Islet of Langerhans (tissue), 1 donor: ENCODE measurements at regions not wholly inside any gene's neighbourhood (a gene's known extent, or its start where the extent isn't known, plus 50 kb on each side); places are given as distances from the start of the nearest gene placed in this dataset.
"Not testable (repeated sequence)": the region's sequence is repeated elsewhere in the genome, so short reads cannot be mapped to it uniquely, and the experiment has no call there.

Source experiments
- FAIRE-seq: peaks from one replicate; lab custom pipeline; 2011; peaks lifted over from hg19 to GRCh38; lab: Jason Lieb, UNC

DNA sequence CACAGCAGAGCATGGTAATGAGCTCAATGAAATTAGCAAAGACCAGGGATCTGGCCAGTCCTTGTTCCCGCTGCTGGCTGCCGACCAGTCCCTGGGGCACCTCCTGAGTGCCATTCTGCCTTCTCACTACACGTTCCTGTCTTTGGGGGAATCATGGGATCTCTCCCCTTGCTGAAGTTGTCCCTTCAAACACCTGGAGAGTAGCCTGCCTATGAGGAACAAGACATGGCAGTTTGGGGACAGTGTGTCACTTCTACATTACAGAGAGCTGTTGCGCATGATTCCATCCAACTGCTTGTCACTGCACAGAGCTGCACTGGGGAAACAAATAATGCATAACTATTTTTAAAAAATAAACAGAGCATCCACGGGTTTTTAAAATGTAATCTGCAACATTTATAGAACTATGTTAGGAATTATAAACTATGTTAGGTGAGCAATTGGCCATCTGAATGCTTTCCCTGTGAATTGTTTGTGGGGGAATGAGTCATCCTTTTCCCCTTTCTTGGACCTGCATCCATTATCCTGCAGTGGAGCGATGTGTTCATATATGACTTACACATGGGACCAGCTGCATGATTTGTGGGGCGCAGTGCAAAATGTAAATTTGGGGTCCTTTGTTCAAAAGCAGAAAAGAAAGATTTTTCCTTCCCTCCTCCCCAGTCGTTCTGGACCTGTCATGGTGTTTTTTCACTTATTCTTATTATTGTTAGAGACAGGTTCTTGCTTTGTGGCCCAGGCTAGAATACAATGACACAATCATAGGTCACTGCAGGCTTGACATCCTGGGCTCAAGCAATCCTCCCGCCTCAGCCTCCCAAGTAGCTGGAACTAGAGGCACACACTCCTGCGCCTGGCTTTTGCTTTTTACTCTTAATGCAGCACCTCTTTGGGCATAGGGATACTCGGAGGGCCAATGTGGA, 115.0 kb upstream of the TBL1X start:
- FAIRE-seq, result no peak

DNA sequence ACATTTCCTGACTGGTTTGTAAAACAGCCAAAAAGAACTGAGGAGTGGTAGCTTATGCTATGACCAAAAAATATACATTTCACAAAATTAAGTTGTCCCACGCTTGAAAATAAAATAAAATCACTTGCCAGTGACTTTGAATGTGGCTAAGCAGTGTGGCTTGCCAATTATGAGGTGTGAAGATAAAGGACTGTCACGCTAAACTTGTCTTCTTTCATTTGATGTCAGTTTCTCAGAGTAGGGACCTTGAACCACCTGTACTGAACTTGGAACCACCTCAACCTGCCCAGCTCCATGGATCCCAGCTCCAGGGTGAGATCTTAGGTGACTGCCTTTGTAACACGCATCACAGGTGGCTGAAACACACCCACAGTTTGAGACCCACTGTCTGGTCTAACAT, 113.7 kb upstream of the TBL1X start:
- FAIRE-seq, result no peak

DNA sequence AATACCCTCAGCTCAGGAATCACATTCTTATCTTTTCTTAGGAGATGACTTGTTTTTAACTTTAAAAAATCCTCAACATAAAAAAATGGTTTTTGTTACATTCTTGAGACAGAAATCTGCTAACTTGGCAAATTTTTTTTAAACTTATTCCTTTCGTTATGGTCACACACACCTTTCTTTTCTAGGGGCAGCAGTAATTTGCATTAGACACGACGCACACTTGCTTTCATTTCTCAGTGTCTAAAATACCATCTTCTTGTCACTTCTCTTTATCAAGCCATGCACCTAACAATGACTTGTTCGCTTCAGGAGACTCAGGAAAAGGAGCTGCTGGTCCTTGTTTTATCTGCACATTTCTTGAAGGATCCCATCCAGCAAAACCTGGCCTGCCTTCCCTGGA, 112.6 kb upstream of the TBL1X start:
- no peak for FAIRE-seq

DNA sequence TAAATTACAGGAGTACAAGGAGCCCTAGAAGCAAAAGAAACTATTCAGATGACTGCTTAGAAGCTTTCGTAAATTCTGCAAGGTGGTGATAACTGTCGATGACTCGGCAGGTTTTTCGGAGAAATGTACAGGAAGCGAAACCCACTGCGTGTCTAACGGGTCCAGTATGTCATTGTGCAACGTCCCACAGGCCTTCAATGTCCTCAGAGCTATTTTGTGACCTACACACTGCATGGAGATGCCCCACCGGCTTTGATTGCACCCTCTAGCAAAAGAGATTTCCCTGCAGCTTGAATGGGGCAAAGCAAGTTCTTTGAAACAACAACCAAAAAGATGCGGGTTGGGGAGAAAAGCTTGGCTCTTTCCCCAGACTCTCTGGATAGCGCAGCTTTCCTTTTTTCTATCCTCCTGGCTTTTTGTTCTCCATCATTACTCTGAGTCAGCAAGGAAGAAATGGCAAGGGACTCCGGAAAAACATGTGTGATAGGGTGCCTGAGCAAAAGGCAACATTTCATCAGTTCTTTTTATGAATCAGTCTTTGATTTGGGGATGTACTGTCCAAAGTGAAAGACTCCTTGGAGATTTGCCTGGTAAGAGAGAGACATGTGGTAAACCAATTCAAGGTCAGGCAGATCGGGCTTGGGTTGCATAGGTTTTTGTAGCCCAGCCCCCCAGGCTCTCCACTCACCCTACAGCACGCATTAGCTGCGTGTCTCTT, 112.0 kb upstream of the TBL1X start:
- FAIRE-seq, result no peak

DNA sequence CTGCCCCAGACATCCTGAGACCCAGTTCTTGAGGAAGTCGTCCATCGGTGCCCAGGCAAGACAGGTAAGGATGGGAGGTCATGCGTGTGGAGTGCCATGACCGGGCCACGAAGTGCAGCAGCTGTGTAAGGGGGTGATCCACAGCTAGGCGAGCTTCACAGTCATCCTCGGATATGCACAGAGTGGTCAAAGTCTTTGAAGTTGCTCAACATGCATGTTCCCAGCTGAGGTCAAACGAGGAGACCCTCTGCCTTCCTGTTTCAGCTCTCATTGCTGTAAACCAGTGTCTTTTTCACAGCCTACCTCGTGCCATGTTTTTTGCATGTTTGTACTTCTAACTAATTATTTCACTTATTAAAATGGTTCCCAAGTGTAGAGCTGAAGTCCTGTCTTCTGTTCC, 109.9 kb upstream of the TBL1X start:
- FAIRE-seq, result no peak

DNA sequence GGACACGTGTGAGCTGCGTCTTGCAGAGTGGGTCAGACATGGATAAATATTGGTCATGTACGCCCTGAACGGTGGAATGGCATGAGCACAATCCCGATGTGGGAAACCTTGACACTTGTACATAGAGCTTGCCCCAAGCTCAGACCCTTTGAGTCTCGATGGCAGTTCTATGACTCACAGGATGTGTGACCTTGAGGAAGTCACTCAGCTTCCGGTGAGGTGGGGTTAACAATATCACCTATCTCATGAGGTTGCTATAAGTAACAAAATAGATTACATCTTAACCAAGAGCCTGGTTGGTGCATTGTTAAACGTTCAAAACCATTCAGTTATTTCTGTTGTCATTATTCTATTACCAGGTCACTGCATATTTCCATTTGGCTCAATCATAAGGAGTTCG, 109.1 kb upstream of the TBL1X start:
- no peak for FAIRE-seq

DNA sequence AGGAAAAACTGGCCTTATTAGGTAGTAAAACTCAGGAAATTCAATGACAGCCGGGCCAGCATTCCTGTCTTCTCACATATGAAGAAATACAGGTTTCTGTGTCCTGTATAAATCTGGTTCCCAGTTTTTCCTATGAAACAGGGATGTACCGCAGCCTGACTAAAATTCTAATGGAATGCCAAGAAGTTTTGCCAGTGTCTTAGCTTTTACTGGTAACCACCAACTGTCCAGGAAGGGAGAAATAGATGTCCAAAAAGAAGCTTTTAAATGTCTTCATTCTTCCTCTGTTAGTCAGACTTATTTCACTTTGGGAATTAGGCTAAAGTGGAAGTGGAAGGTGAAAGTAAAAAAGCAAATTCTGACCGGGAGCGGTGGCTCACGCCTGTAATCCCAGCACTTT, 108.0 kb upstream of the TBL1X start:
- FAIRE-seq, result no peak

DNA sequence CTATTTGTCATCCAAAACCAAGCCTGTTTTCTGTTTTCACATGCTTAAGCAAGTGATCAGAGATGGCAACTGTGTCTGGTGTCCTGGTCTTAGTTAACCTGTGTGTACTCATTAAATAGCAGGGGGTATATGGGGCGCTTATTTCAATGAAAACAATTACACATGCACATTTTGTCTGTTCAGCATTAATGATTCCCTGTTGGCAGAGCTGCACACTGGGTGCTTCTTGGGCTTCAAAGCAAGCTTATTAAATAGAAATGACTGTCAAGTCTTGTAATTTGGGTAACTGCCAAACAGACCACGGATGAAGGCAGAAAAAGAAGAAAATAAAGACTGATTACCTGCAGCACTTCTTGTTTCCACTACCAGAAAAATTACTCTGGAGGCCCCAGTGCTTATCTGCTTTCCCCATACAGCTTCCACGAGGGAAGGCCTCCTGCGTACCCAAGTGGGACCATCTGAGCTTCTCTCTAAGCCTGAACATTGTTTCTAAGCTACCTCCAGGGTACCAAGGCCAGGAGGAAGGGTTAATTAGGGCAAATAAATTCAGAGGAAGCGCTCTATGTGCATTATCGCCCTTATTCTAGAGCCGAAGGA, 107.2 kb upstream of the TBL1X start:
- no peak for FAIRE-seq

DNA sequence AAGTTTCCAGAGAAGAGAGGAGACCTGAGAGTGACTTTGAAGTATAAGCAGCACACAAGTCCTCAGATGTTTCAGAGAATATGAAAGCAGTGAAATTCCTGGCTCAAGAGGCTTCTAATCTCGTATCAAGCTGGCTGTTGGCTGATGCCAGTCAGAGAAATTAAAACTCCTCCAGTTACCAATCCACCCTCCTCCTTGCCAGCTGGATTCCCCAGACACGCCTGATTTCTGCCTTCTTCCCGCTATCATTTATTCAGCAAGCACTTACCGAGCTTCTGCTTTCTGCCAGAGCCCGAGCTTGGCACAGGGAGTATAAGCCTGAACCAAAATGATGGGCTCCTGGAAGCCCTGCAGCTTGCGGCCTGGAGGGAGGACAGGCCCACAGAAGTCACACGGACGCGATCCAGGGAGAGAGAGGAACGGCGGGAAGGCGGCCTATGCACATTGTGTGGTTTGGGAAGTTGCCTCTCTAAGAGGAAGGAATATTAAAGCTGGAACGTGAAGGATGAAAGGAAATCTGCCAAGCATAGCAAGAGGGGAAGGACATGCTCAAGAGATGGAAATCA, 102.4 kb upstream of the TBL1X start:
- FAIRE-seq, result no peak

DNA sequence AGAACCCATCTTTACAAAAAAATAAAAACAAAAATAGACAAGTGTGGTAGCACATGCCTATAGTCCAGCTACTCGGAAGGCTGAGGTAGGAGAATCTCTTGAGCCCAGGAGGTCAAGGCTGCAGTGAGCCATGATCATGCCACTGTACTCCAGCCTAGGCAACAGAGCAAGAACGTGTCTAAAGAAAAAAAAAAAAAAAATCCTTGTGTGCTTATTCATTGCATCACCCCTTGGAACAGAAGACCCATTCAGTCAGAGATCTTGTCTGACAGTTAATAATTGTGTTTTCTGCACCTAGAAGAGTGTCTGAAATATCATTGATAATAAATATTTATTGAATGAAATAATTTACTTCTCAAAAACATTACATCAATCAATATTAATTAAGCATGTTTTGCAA, 97.4 kb upstream of the TBL1X start:
- no peak for FAIRE-seq

DNA sequence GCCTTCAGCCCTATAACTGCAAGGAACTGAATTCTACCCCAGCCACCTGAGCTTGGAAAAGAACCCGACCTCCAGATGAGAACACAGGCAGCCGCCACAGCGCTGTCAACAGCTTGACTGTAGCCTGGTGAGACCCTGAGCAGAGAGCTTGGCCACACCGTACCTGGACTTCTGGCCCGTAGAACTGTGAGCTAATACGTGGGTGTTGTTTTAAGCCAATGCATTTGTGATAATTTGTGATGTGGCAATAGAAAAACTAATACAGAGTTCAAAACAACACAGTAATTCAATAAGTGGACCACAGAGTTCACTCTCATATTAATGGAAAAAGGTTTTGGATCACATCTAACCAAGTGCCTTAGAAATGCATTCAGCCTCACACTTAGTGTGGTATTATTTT, 96.6 kb upstream of the TBL1X start:
- no peak for FAIRE-seq

DNA sequence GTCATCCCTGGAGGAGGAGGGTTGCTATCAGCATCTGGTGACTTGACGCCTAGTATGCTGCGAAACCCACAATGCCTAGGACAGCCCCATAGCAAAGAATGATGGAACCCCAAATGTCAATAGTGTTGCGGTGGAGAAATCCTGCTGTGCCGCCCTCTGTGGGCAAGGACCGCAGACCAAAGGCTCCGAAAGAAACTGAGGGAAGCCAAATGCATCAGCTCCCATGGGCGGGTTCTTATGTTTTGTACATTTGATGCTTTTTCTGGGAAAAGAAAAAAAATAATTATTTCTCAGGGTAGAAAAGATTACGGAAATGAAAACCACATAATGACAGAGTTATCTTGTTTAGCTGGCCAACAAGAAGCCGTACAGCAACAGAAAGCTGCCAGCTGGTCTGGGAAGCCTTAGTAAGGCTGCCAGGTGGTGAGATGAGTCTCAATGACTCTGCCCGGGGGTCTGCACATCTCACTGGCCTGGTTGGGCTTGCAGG, 95.0 kb upstream of the TBL1X start:
- FAIRE-seq, result no peak

DNA sequence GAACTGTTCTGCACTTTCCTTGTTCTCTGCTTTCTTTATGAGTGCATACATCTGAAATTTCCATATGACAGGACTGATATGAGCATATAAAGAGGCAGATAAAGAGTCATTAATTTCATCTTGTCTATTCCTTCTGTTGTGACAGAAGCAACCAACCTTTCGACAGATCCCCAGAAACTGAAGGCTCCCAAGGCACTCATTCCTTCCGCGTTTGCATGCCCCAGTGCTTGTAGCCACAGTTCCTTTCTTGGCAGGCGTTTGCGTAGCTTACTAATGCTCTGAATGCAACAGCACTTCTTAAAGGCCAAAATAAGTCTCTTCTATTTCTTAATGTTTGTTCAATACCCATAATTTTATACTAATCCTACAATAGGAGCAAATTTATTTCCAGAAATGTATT, 94.0 kb upstream of the TBL1X start:
- no peak for FAIRE-seq

DNA sequence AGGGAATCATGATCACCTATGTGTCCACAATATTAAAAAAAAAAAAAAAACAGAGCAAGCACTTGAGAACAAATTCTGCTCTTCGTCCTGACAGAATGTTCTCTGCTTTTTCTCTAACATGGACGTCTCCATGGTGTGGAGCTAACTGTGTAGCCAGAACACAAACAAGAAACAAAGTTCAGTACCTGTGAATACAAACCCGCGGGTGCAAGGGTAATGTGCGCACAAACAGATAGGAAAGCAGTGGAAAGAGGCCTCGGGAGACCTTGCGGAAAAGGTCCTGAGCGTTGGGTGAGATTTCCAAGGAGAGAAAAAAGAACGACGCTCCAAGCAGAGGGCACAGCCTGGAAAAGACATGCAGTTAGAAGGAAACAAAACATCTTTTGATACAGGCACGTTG, 92.0 kb upstream of the TBL1X start:
- no peak for FAIRE-seq

DNA sequence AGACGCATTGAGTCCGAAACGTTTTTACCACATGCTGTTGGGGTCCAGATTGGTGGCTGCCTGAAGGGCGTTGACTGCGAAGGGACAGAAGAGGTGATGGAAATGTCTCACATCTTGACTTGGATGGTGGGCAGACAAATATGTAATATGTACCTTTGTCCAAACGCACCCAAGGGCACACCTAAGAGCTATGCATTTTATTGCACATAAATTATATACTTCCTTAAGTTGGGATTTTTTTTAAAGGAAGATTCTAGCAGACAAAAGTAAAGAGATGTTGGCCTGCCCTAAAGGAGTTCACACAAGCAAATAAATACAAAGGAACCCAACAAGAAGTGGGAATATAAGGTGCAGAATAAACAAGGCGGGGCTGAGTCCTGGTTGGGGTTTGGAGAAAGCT, 91.1 kb upstream of the TBL1X start:
- FAIRE-seq, result no peak

DNA sequence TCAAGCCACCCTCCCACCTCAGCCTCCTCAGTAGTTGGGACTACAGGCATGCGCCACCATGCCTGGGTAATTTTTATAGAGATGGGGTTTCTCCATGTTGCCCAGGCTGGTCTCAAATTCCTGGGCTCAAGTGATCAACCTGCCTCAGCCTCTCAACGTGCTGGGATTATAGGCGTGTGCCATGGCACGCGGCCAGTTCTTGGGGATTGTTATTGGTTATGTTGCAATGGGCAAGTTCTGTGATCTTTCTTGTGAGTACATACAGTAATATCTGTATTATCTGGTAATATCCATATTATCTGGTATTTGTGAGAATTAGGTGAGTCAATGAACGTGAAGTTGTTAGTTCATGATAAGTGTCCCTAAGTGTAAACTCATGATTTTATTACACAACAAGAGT, 90.3 kb upstream of the TBL1X start:
- no peak for FAIRE-seq

DNA sequence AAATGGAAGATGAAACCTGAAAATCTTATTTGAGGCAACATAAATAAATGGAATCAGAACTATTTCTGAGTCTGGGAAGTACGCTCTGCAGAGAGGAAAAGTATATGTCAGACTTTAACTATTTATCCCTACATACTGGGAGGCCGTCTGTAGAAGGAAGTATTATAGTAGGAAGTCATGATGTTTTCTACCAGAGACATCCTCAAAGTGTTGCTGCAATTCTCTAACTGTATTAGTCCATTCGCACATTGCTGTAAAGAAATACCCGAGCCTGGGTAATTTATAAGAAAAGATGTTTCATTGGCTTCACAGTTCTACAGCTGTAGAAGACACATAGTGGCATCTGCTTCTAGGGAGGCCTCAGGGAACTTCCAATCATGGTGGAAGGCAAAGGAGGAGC, 88.7 kb upstream of the TBL1X start:
- FAIRE-seq, result no peak

DNA sequence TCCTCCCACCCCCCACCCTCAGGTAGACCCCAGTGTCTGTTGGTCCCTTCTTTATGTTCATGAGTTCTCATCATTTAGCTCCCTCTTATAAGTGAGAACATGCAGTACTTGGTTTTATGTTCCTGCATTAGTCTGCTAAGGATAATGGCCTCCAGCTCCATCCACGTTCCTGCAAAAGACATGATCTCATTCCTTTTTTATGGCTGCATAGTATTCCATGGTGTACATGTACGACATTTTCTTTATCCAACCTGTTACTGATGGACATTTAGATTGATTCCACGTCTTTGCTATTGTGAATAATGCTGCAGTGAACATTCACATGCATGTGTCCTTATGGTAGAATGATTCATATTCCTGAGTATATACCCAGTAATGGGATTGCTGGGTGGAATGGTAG, 87.6 kb upstream of the TBL1X start:
- not testable (repeated sequence) for FAIRE-seq

DNA sequence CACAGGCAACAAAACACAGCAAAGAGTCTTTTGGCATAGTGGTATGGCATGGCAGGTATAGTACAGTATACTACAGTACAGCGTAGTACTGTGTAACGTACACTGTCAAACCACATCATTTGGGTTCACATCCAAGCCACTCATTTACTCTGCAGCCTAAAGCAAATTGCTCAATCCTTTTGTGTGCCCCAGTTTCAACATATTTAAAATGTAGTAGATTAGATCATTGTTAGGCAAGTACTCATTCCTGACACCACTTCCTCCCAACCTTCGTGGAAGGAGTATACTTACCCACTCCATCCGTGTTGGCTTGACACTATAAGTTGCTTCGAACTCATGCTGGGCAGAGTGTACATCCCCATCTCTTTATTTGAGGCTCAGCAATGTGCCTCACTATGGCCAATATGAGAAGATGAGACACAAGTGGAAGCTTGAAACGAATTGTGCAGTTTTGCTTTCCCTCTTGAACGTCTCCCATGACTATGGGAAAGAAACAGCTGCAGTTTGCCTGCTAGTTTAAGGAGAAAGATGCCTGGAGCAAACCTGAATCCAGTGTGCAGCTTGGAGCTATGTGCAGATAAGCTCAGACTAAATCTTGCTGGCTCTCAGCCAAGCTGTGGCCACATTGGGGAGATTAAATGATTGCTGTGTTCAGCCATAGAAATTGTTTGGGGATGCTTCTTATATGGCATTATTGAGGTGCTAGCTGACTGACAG, 85.7 kb upstream of the TBL1X start:
- no peak for FAIRE-seq

DNA sequence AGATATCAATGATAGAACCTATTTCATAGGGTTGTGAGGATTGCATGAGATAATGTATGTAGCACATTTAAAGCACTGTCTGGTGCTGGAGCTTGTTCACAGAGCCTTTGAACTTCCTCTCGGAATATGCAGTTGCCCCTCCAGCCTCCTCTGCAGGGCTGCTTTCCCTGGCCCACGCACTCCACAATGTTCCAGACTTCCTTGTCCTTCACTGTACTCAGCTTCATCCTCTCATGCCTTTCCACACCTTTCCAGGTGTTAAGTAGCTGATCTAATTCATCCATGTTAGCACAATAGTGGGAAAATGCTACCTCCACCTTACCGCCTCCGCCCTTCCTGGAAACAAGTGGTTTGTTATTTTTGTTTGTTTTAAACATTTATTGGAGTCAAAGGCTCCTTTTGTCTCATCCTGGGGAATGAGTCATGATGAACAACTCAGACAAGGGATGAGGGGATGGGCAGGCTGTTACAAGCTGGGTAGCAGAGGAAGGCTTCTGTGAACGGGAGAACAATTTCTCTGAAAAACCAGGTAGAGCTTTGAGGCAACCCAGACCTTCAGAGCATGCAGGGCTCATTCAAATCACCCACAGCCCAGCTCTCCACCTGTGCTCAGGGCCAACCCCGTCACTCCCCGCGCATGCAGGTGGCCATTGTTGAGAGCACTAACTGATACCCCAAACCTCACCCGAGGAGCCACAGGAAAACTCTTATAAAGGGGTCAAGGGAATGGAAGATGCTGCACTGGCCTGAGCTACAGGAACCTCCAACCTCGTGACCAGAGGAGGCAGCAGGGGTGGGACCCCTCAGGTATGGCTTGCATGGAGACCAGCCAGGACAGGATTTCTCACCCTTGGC, 84.9 kb upstream of the TBL1X start:
- FAIRE-seq, result no peak

DNA sequence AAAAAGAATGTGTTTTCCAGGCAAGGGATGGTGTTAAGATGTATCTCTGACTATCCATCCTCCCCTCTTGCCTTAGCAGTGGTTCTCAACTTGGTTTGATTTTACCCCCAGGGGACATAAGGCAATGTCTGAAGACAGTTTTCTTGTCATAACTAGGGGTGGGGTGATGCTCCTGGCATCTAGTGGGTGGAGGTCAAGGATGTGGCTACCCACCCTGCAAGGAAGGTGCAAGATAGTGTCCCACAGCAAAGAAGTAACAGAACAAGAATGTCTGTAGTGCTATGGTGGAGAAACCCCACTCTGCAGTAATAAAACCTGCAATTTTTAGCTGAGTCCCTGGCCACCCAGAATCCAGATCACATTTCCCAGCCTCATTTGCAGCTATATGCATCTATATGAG, 81.2 kb upstream of the TBL1X start:
- no peak for FAIRE-seq
